HEK293 (cell line): ENCODE measurements at regions not wholly inside any gene's neighbourhood (a gene's known extent, or its start where the extent isn't known, plus 50 kb on each side); places are given as distances from the start of the nearest gene placed in this dataset.

Experiments
- CTCF ChIA-PET: fragments of 350-600 bp; formaldehyde crosslinking; extraction: SDS; loops from one replicate; lab custom pipeline; 2021; ENCODE audit warnings: antibody characterized with exemption; lab: Yijun Ruan, JAX
- POLR2A ChIA-PET: fragments of 300-600 bp; formaldehyde crosslinking; extraction: SDS; loops from one replicate; lab custom pipeline; 2020; ENCODE audit warnings: antibody characterized with exemption, inconsistent platforms; lab: Yijun Ruan, JAX
- H3K27ac ChIP-seq: fragments of 200-500 bp; sonication (Bioruptor generic); 2 replicates; pipeline ENCODE4 v1.5.1; 2014; ENCODE audit warnings: low read depth, low read length, control low read depth, inconsistent platforms; ENCODE audit errors: extremely low read depth
- H3K36me3 ChIP-seq, 2 experiments: fragments of 200-500 bp in 1 of 2; sonication (Bioruptor generic) in 1 of 2; 1 replicate in 1 of 2; 2 replicates in 1 of 2; pipeline ENCODE4 v1.5.1; 2014 to 2017; ENCODE audit warnings: inconsistent platforms in 2 of 2, low read length in 2 of 2; ENCODE audit not compliant: control insufficient read depth in 2 of 2, insufficient read depth in 1 of 2
- H3K4me1 ChIP-seq: fragments of 200-500 bp; sonication (Bioruptor generic); 2 replicates; pipeline ENCODE4 v1.5.1; 2014; ENCODE audit warnings: mild to moderate bottlenecking, low read length, inconsistent platforms; ENCODE audit not compliant: control insufficient read depth, insufficient read depth
- H3K4me3 ChIP-seq: 2 replicates; pipeline ENCODE4 v1.5.1; 2011; ENCODE audit warnings: low read depth, mild to moderate bottlenecking, control low read depth, low read length, moderate library complexity
- H3K9me3 ChIP-seq: fragments of 200-500 bp; sonication (Bioruptor generic); 2 replicates; pipeline ENCODE4 v1.5.1; 2014; ENCODE audit warnings: low read depth, low read length, inconsistent platforms; ENCODE audit not compliant: control insufficient read depth, insufficient read depth
- FEZF1 ChIP-seq: fragments of 450-650 bp; formaldehyde crosslinking; IDR thresholded peaks from 2 replicates; pipeline ENCODE4 v1.5.1; 2016; ENCODE audit warnings: missing biosample characterization, missing genetic modification characterization
- HOXC10 ChIP-seq: sonication (generic); formaldehyde crosslinking; IDR thresholded peaks from 2 replicates; pipeline ENCODE4 v1.8.1; 2023; ENCODE audit warnings: mild to moderate bottlenecking, missing genetic modification reagents
- MEIS1 ChIP-seq: sonication (generic); formaldehyde crosslinking; IDR thresholded peaks from 2 replicates; pipeline ENCODE4 v1.8.1; 2022; ENCODE audit warnings: missing genetic modification reagents, mild to moderate bottlenecking, borderline replicate concordance
- OVOL3 ChIP-seq: fragments of 450-650 bp; formaldehyde crosslinking; IDR thresholded peaks from 2 replicates; pipeline ENCODE4 v1.5.1; 2016; ENCODE audit warnings: missing biosample characterization, missing genetic modification characterization
- PBX3 ChIP-seq: sonication (generic); formaldehyde crosslinking; IDR thresholded peaks from 2 replicates; pipeline ENCODE4 v1.8.1; 2022; ENCODE audit warnings: mild to moderate bottlenecking, moderate library complexity, missing genetic modification reagents
- PRDM6 ChIP-seq: fragments of 450-650 bp; formaldehyde crosslinking; IDR thresholded peaks from 2 replicates; pipeline ENCODE4 v1.5.1; 2017; ENCODE audit warnings: missing biosample characterization, missing genetic modification characterization
- REST ChIP-seq: fragments of 450-650 bp; formaldehyde crosslinking; IDR thresholded peaks from 2 replicates; pipeline ENCODE4 v1.5.1; 2016; ENCODE audit warnings: missing biosample characterization, missing genetic modification characterization
- SCRT1 ChIP-seq: fragments of 450-650 bp; formaldehyde crosslinking; IDR thresholded peaks from 2 replicates; pipeline ENCODE4 v1.5.1; 2016; ENCODE audit warnings: missing biosample characterization, missing genetic modification characterization, borderline replicate concordance
- SP2 ChIP-seq: fragments of 450-650 bp; formaldehyde crosslinking; IDR thresholded peaks from 2 replicates; pipeline ENCODE4 v1.5.1; 2016; ENCODE audit warnings: missing biosample characterization, missing genetic modification characterization
- TCF7L2 ChIP-seq: IDR thresholded peaks from 2 replicates; pipeline ENCODE4 v1.6.1; 2011; ENCODE audit warnings: low read depth, mild to moderate bottlenecking, inconsistent platforms, low read length, moderate library complexity, borderline replicate concordance
- ZFHX2 ChIP-seq: fragments of 450-650 bp; formaldehyde crosslinking; conservative IDR thresholded peaks from 2 replicates; pipeline ENCODE4 v1.5.1; 2016; ENCODE audit warnings: missing biosample characterization, missing genetic modification characterization
- ZNF10 ChIP-seq: fragments of 450-650 bp; formaldehyde crosslinking; IDR thresholded peaks from 2 replicates; pipeline ENCODE4 v1.5.1; 2017; ENCODE audit warnings: missing biosample characterization, missing genetic modification characterization
- ZNF112 ChIP-seq: fragments of 450-650 bp; formaldehyde crosslinking; IDR thresholded peaks from 2 replicates; pipeline ENCODE4 v1.5.0; 2017; ENCODE audit warnings: missing biosample characterization, missing genetic modification characterization
- ZNF114 ChIP-seq: fragments of 450-650 bp; formaldehyde crosslinking; IDR thresholded peaks from 2 replicates; pipeline ENCODE4 v1.5.0; 2017; ENCODE audit warnings: missing biosample characterization, missing genetic modification characterization
- ZNF146 ChIP-seq: fragments of 450-650 bp; formaldehyde crosslinking; IDR thresholded peaks from 2 replicates; pipeline ENCODE4 v1.5.1; 2016; ENCODE audit warnings: missing biosample characterization, missing genetic modification characterization
- ZNF148 ChIP-seq: fragments of 450-650 bp; formaldehyde crosslinking; IDR thresholded peaks from 2 replicates; pipeline ENCODE4 v1.5.0; 2017; ENCODE audit warnings: missing biosample characterization, missing genetic modification characterization, borderline replicate concordance
- ZNF16 ChIP-seq: fragments of 450-650 bp; formaldehyde crosslinking; IDR thresholded peaks from 2 replicates; pipeline ENCODE4 v1.5.1; 2016; ENCODE audit warnings: low read depth, missing biosample characterization, missing genetic modification characterization
- ZNF175 ChIP-seq: fragments of 450-650 bp; formaldehyde crosslinking; IDR thresholded peaks from 2 replicates; pipeline ENCODE4 v1.5.1; 2016; ENCODE audit warnings: missing biosample characterization, missing genetic modification characterization
- ZNF19 ChIP-seq: fragments of 450-650 bp; formaldehyde crosslinking; IDR thresholded peaks from 2 replicates; pipeline ENCODE4; 2016; ENCODE audit warnings: missing biosample characterization, missing genetic modification characterization, low read depth
- ZNF24 ChIP-seq: fragments of 450-650 bp; formaldehyde crosslinking; IDR thresholded peaks from 2 replicates; pipeline ENCODE4 v1.5.1; 2016; ENCODE audit warnings: missing biosample characterization, missing genetic modification characterization
- ZNF37A ChIP-seq: fragments of 450-650 bp; IDR thresholded peaks from 2 replicates; pipeline ENCODE4 v1.5.1; 2018; ENCODE audit warnings: missing biosample characterization, missing genetic modification characterization
- ZNF529 ChIP-seq: fragments of 450-650 bp; formaldehyde crosslinking; IDR thresholded peaks from 2 replicates; pipeline ENCODE4 v1.5.1; 2017; ENCODE audit warnings: missing genetic modification characterization, missing biosample characterization; ENCODE audit not compliant: insufficient replicate concordance
- ZNF654 ChIP-seq: fragments of 450-650 bp; formaldehyde crosslinking; IDR thresholded peaks from 2 replicates; pipeline ENCODE4 v1.5.1; 2016; ENCODE audit warnings: low read depth, missing biosample characterization, missing genetic modification characterization
- ZNF837 ChIP-seq: fragments of 450-650 bp; formaldehyde crosslinking; IDR thresholded peaks from 2 replicates; pipeline ENCODE4 v1.5.1; 2016; ENCODE audit warnings: missing biosample characterization, missing genetic modification characterization

GRCh38 chr7:145212050-145212449 is 376.2 kb upstream of the TPK1 start (continued):
- TF ChIP-seq ZNF10 (tag by site-specific recombination) (no peak), MEIS1 (no peak), PBX3 (CRISPR knock-in tag) (no peak), ZNF175 (tag by site-specific recombination) (no peak), FEZF1 (tag by site-specific recombination) (no peak), ZNF148 (no peak), ZNF837 (tag by site-specific recombination) (no peak), ZNF16 (no peak), ZNF529 (tag by site-specific recombination) (no peak)

GRCh38 chr7:145211211-145211610 is 375.4 kb upstream of the TPK1 start:
- H3K4me1 ChIP-seq: no peaks in the 10 kb centered on the region
- H3K27ac ChIP-seq: no peak overlapping the region
- H3K4me3 ChIP-seq: no peak overlapping the region
- POLR2A ChIA-PET: no interaction called here
- CTCF ChIA-PET: no interaction called here
- no peaks in the 10 kb centered on the region for H3K36me3 ChIP-seq
- no peak for TF ChIP-seq REST
- TF ChIP-seq ZNF37A (tag by site-specific recombination): no peak
- no peak for TF ChIP-seq ZNF19
- TF ChIP-seq OVOL3 (tag by site-specific recombination): no peak
- TF ChIP-seq TCF7L2: no peak
- TF ChIP-seq SCRT1: no peak
- TF ChIP-seq FEZF1 (tag by site-specific recombination): no peak
- TF ChIP-seq ZNF654 (tag by site-specific recombination): no peak
- TF ChIP-seq ZNF112 (tag by site-specific recombination): no peak
- TF ChIP-seq HOXC10 (CRISPR knock-in tag): no peak
- no peak for TF ChIP-seq ZNF114 (tag by site-specific recombination)
- no peak for TF ChIP-seq SP2 (tag by site-specific recombination)
- TF ChIP-seq ZNF24 (tag by site-specific recombination): no peak
- no peak for TF ChIP-seq PRDM6 (tag by site-specific recombination)
- no peak for TF ChIP-seq ZNF146 (tag by site-specific recombination)
- no peak for TF ChIP-seq ZFHX2 (tag by site-specific recombination)
- H3K9me3 ChIP-seq: no peaks in the 10 kb centered on the region
